K562 (cell line): ENCODE measurements at regions not wholly inside any gene's neighbourhood (a gene's known extent, or its start where the extent isn't known, plus 50 kb on each side); places are given as distances from the start of the nearest gene placed in this dataset.

Source experiments
- ATAC-seq: fragments of 200-7000 bp; cut with Tn5 transposase; 3 replicates; pipeline ENCODE4 v1.9.1; 2020; ENCODE audit warnings: moderate library complexity
- BruUV-seq: library from RNA; stranded (reverse); fragments of 400-500 nt; replicated peaks from 2 replicates; lab custom pipeline; 2021; lab: Mats Ljungman, UMichigan
- CTCF ChIA-PET: fragments of 300-600 bp; formaldehyde crosslinking; extraction: SDS; loops from one replicate; lab custom pipeline; 2021; ENCODE audit warnings: low intra/inter-chr PET ratio; lab: Yijun Ruan, JAX
- POLR2A ChIA-PET: fragments of 300-600, 350-650 bp; sonication (Branson Sonifier 250); formaldehyde crosslinking; extraction: SDS; loops from one replicate; lab custom pipeline; 2021; ENCODE audit warnings: antibody characterized with exemption, inconsistent platforms; lab: Yijun Ruan, JAX
- DNase-seq, 4 experiments: peaks; one replicate each; pipeline versions ENCODE4 v3.0.0 to v3.0.0-alpha.2; 2011 to 2018; ENCODE audit warnings: low spot score in 3 of 4, mixed read lengths in 3 of 4; ENCODE audit errors: extremely low read depth in 1 of 4
- FAIRE-seq: peaks from 2 replicates; lab custom pipeline; 2011; peaks lifted over from hg19 to GRCh38; lab: Jason Lieb, UNC
- H2AFZ ChIP-seq: 2 replicates; pipeline ENCODE4 v1.6.0; 2011; ENCODE audit warnings: low read depth, low read length, control low read depth, inconsistent platforms
- H3K27ac ChIP-seq: fragments of 200-600 bp; 3 replicates; pipeline ENCODE4 v1.8.0; 2011; ENCODE audit warnings: low read depth, mild to moderate bottlenecking, control low read depth, inconsistent platforms, low read length, moderate library complexity, mixed read lengths; ENCODE audit errors: extremely low read depth
- H3K27me3 ChIP-seq, 2 experiments: fragments of 300-600 bp in 1 of 2; 2 replicates in 1 of 2; 3 replicates in 1 of 2; pipeline versions ENCODE4 v1.6.0 to v1.8.0; 2011; ENCODE audit warnings: inconsistent platforms in 2 of 2, low read length in 2 of 2, mild to moderate bottlenecking in 1 of 2, mixed read lengths in 1 of 2, moderate library complexity in 1 of 2; ENCODE audit not compliant: control insufficient read depth in 2 of 2, insufficient read depth in 2 of 2
- H3K36me3 ChIP-seq: fragments of 300-600 bp; 3 replicates; pipeline ENCODE4 v1.8.0; 2011; ENCODE audit warnings: mild to moderate bottlenecking, low read length, inconsistent platforms; ENCODE audit not compliant: control insufficient read depth, insufficient read depth
- H3K4me1 ChIP-seq, 2 experiments: fragments of 200-600 bp in 1 of 2; replicated peaks in 1 of 2; 2 replicates in 1 of 2; 3 replicates in 1 of 2; pipeline versions ENCODE4 v1.5.1 to v1.8.0; 2011; ENCODE audit warnings: inconsistent platforms in 2 of 2, low read length in 2 of 2, mild to moderate bottlenecking in 1 of 2, mixed read lengths in 1 of 2, moderate library complexity in 1 of 2; ENCODE audit not compliant: control insufficient read depth in 2 of 2, insufficient read depth in 2 of 2
- H3K4me2 ChIP-seq: 2 replicates; pipeline ENCODE4 v1.6.1; 2011; ENCODE audit warnings: low read length, control low read depth, inconsistent platforms, mixed read lengths; ENCODE audit not compliant: insufficient read depth
- H3K4me3 ChIP-seq: fragments of 200-600 bp; sonication (generic), shearing (Covaris generic); 2 replicates; pipeline ENCODE4 v1.5.1; 2016; ENCODE audit warnings: control low read depth, inconsistent platforms
- H3K79me2 ChIP-seq: fragments of 200-600 bp; 3 replicates; pipeline ENCODE4 v1.8.0; 2011; ENCODE audit warnings: low read length, inconsistent platforms; ENCODE audit not compliant: control insufficient read depth, insufficient read depth
- H3K9ac ChIP-seq, 2 experiments: 2 replicates each; pipeline versions ENCODE4 v1.6.0 to v1.6.1; 2011; ENCODE audit warnings: low read depth in 2 of 2, low read length in 2 of 2, control low read depth in 1 of 2, inconsistent platforms in 1 of 2, mild to moderate bottlenecking in 1 of 2, mixed read lengths in 1 of 2; ENCODE audit not compliant: insufficient read depth in 1 of 2
- H3K9me1 ChIP-seq: one replicate; pipeline ENCODE4 v1.6.0; 2011; ENCODE audit warnings: inconsistent platforms, mild to moderate bottlenecking, low read length, moderate library complexity; ENCODE audit not compliant: control insufficient read depth, insufficient read depth
- H3K9me3 ChIP-seq: replicated peaks from 2 replicates; pipeline ENCODE4 v1.5.1; 2011; ENCODE audit warnings: low read depth, low read length, inconsistent platforms; ENCODE audit not compliant: control insufficient read depth, insufficient read depth
- H4K20me1 ChIP-seq: replicated peaks from 2 replicates; pipeline ENCODE4 v1.6.1; 2011; ENCODE audit warnings: low read length, inconsistent platforms, mixed read lengths; ENCODE audit not compliant: control insufficient read depth, insufficient read depth
- DDX20 ChIP-seq: fragments of 450-650 bp; IDR thresholded peaks from 2 replicates; pipeline ENCODE4 v1.6.1; 2016; ENCODE audit warnings: missing genetic modification characterization, low read depth, mild to moderate bottlenecking, missing compliant biosample characterization, moderate library complexity
- DPF2 ChIP-seq: fragments of 450-650 bp; IDR thresholded peaks from 2 replicates; pipeline ENCODE4 v1.6.1; 2016
- TCF7L2 ChIP-seq: fragments of 150-350 bp; IDR thresholded peaks from 2 replicates; pipeline ENCODE4 v1.6.1; 2016; ENCODE audit warnings: low read depth, mild to moderate bottlenecking, low read length, moderate library complexity
- TGIF2 ChIP-seq: sonication (generic); formaldehyde crosslinking; IDR thresholded peaks from 2 replicates; pipeline ENCODE4 v1.8.1; 2022; ENCODE audit warnings: mild to moderate bottlenecking, missing genetic modification reagents, moderate library complexity
- TRIM24 ChIP-seq, 2 experiments: fragments of 450-650 bp; IDR thresholded peaks; 2 replicates each; pipeline ENCODE4 v1.6.1; 2016
- ZNF57 ChIP-seq: fragments of 450-650 bp; formaldehyde crosslinking; IDR thresholded peaks from 2 replicates; pipeline ENCODE4 v1.4.0; 2020; ENCODE audit warnings: mild to moderate bottlenecking, moderate library complexity
- WGBS: fragments of 100-300 bp; shearing (Covaris generic); methylation state at CpG from one replicate; pipeline ENCODE4 v1.1.6; 2016; ENCODE audit warnings: low coverage, mixed read lengths; ENCODE audit not compliant: insufficient coverage; ENCODE audit errors: missing lambda C conversion rate; 5-methylcytosine and 5-hydroxymethylcytosine counted together
- in situ Hi-C: fragments of 300-500 bp; cut with MboI; formaldehyde crosslinking; loops from 4 replicates; pipeline ENCODE4 v1.15.0; 2018; ENCODE audit warnings: inconsistent platforms, mixed read lengths
- intact Hi-C: fragments of 100-400 bp; cut with micrococcal nuclease; formaldehyde crosslinking; loops from 2 replicates; pipeline ENCODE4 v1.14.2; 2022
- TF ChIP-seq, protein P1 (sequence below): sonication (generic); formaldehyde crosslinking; IDR thresholded peaks from 2 replicates; pipeline ENCODE4 v1.8.0; 2022; ENCODE audit warnings: mild to moderate bottlenecking, missing genetic modification reagents
- TF ChIP-seq, protein P2 (sequence below): fragments of 250-450 bp; sonication (Bioruptor Pico); IDR thresholded peaks from 2 replicates; pipeline ENCODE4 v1.5.0; 2021; ENCODE audit warnings: mild to moderate bottlenecking, borderline replicate concordance
- TF ChIP-seq, protein P3 (sequence below), 2 experiments: IDR thresholded peaks in 1 of 2; conservative IDR thresholded peaks in 1 of 2; 2 replicates each; pipeline ENCODE4 v1.6.1; 2016; ENCODE audit warnings: low read depth in 2 of 2, mild to moderate bottlenecking in 1 of 2, missing compliant biosample characterization in 1 of 2, missing genetic modification characterization in 1 of 2, moderate library complexity in 1 of 2

DNA sequence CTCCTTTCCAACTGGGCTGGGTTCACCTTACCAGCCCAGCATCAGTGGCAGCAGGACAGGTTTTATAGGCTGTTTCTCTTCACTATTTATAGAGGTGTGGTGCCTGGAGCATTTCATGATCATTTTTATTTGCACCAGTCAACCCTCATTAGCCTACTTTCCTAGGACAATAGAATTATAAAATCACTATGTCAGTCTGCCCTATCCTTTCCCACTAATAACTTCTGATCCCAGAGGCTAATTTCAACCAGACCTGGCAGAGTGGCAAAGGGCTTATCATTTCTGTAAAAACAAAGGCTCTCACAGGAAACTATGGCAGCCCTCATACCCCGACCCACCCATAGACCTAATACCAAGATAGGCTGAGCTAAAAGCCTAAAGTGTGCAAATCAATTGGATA, 243.5 kb upstream of the TMEFF2 start:
- Histone ChIP-seq H3K27ac (no peak overlapping the region), H3K79me2 (no peaks in the 10 kb centered on the region), H3K9me3 (no peaks in the 10 kb centered on the region), H3K4me3 (no peak overlapping the region), H3K4me1 (no peaks in the 10 kb centered on the region), H3K9ac (no peak overlapping the region), H3K9me1 (no peaks in the 10 kb centered on the region), H4K20me1 (no peaks in the 10 kb centered on the region), H3K27me3 (no peaks in the 10 kb centered on the region), H2AFZ (no peak overlapping the region), H3K4me2 (no peak overlapping the region), H3K36me3 (no peaks in the 10 kb centered on the region)
- 13% methylated on average over 1 of the region's 1 CpG for WGBS
- TF ChIP-seq, protein P1, sequence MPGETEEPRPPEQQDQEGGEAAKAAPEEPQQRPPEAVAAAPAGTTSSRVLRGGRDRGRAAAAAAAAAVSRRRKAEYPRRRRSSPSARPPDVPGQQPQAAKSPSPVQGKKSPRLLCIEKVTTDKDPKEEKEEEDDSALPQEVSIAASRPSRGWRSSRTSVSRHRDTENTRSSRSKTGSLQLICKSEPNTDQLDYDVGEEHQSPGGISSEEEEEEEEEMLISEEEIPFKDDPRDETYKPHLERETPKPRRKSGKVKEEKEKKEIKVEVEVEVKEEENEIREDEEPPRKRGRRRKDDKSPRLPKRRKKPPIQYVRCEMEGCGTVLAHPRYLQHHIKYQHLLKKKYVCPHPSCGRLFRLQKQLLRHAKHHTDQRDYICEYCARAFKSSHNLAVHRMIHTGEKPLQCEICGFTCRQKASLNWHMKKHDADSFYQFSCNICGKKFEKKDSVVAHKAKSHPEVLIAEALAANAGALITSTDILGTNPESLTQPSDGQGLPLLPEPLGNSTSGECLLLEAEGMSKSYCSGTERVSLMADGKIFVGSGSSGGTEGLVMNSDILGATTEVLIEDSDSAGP (CRISPR knock-in tag) = no peak
- no peak for TF ChIP-seq TGIF2 (CRISPR knock-in tag)
- no peak for TF ChIP-seq DPF2
- CTCF ChIA-PET = no interaction called here
- BruUV-seq = no TSS peak
- intact Hi-C loops = no loop called here
- in situ Hi-C loops = no loop called here
- no peak for ATAC-seq
- POLR2A ChIA-PET = no interaction called here
- no peak for FAIRE-seq
- DNase-seq = no peak

DNA sequence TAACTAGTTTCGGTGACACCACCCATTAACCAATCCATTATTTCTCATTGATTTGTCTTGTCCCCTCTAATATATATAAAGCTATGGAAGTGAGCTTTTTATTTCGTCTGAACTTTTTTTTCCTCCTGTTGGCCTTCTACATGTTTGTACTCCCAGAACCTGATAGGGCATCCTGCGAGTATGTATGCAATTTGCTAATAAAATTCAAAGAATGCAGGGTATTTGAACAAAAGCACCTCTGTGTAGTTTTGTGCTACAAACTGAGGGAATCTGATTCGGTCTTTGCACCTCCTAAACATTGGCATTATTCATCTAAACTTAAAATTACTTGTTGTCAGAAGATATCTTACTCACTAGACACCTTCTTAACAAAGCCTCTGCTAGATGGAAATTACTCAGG, 242.9 kb upstream of the TMEFF2 start:
- no peaks in the 10 kb centered on the region for H4K20me1 ChIP-seq
- no peak overlapping the region for H3K27ac ChIP-seq
- WGBS = 0% methylated on average over 4 of the region's 4 CpGs
- no peak overlapping the region for H2AFZ ChIP-seq
- in situ Hi-C loops (no loop called here), intact Hi-C loops (no loop called here)
- no peak overlapping the region for H3K4me3 ChIP-seq
- no peak overlapping the region for H3K9ac ChIP-seq
- no peak overlapping the region for H3K4me2 ChIP-seq
- BruUV-seq = no TSS peak
- CTCF ChIA-PET = no interaction called here
- H3K79me2 ChIP-seq = no peaks in the 10 kb centered on the region
- no peaks in the 10 kb centered on the region for H3K4me1 ChIP-seq
- no peaks in the 10 kb centered on the region for H3K27me3 ChIP-seq
- FAIRE-seq (no peak), ATAC-seq (no peak), DNase-seq (no peak)
- H3K36me3 ChIP-seq = no peaks in the 10 kb centered on the region
- POLR2A ChIA-PET = no interaction called here
- no peaks in the 10 kb centered on the region for H3K9me3 ChIP-seq
- no peaks in the 10 kb centered on the region for H3K9me1 ChIP-seq
- TF ChIP-seq, protein P2, sequence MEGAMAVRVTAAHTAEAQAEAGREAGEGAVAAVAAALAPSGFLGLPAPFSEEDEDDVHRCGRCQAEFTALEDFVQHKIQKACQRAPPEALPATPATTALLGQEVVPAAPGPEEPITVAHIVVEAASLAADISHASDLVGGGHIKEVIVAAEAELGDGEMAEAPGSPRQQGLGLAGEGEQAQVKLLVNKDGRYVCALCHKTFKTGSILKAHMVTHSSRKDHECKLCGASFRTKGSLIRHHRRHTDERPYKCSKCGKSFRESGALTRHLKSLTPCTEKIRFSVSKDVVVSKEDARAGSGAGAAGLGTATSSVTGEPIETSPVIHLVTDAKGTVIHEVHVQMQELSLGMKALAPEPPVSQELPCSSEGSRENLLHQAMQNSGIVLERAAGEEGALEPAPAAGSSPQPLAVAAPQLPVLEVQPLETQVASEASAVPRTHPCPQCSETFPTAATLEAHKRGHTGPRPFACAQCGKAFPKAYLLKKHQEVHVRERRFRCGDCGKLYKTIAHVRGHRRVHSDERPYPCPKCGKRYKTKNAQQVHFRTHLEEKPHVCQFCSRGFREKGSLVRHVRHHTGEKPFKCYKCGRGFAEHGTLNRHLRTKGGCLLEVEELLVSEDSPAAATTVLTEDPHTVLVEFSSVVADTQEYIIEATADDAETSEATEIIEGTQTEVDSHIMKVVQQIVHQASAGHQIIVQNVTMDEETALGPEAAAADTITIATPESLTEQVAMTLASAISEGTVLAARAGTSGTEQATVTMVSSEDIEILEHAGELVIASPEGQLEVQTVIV = no peak
- TF ChIP-seq, protein P3, sequence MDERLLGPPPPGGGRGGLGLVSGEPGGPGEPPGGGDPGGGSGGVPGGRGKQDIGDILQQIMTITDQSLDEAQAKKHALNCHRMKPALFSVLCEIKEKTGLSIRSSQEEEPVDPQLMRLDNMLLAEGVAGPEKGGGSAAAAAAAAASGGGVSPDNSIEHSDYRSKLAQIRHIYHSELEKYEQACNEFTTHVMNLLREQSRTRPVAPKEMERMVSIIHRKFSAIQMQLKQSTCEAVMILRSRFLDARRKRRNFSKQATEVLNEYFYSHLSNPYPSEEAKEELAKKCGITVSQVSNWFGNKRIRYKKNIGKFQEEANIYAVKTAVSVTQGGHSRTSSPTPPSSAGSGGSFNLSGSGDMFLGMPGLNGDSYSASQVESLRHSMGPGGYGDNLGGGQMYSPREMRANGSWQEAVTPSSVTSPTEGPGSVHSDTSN (CRISPR knock-in tag; IDR thresholded peaks at IDR 0.05; ENCODE audit: low read depth) = no peak
- TF ChIP-seq, protein P3 (tag; conservative IDR thresholded peaks at IDR 0.05; ENCODE audit: low read depth) = no peak
- TF ChIP-seq DDX20 (tag) = no peak
- no peak for TF ChIP-seq TCF7L2
- no peak for TF ChIP-seq TRIM24 (IDR thresholded peaks at IDR 0.05)
- TF ChIP-seq ZNF57 (CRISPR knock-in tag) = no peak
